H1 (cell line): ENCODE measurements at regions not wholly inside any gene's neighbourhood (a gene's known extent, or its start where the extent isn't known, plus 50 kb on each side); places are given as distances from the start of the nearest gene placed in this dataset.

Experiments used
- CTCF ChIA-PET: fragments of 300-600 bp; sonication (Branson Sonifier 250); formaldehyde crosslinking; loops from one replicate; lab custom pipeline; 2021; ENCODE audit not compliant: partially characterized antibody; lab: Charles Lee
- POLR2A ChIA-PET: fragments of 300-600 bp; sonication (Branson Sonifier 250); formaldehyde crosslinking; loops from one replicate; lab custom pipeline; 2021; ENCODE audit warnings: inconsistent platforms; ENCODE audit not compliant: partially characterized antibody; lab: Charles Lee
- DNase-seq, 2 experiments: peaks; one replicate each; pipeline versions ENCODE4 v3.0.0 to v3.0.0-alpha.2; 2010 to 2022; ENCODE audit warnings: low spot score in 2 of 2, low read depth in 1 of 2, mixed read lengths in 1 of 2
- FAIRE-seq: peaks from 2 replicates; lab custom pipeline; 2011; peaks lifted over from hg19 to GRCh38; lab: Jason Lieb, UNC
- H2AFZ ChIP-seq: 2 replicates; pipeline ENCODE4 v1.8.1; 2012; ENCODE audit warnings: low read length, inconsistent platforms
- H2AK5ac ChIP-seq: 2 replicates; pipeline ENCODE4 v1.6.1; 2013; ENCODE audit warnings: low read depth, low read length
- H2BK120ac ChIP-seq: replicated peaks from 2 replicates; pipeline ENCODE3; 2013; ENCODE audit warnings: low read depth, low read length, inconsistent platforms
- H2BK12ac ChIP-seq: 2 replicates; pipeline ENCODE4 v1.6.1; 2013; ENCODE audit warnings: low read depth, low read length
- H2BK15ac ChIP-seq: 2 replicates; pipeline ENCODE4 v1.6.1; 2013; ENCODE audit warnings: low read length
- H2BK20ac ChIP-seq: 2 replicates; pipeline ENCODE4 v1.6.1; 2013; ENCODE audit warnings: low read length
- H2BK5ac ChIP-seq: 2 replicates; pipeline ENCODE4 v1.6.1; 2013; ENCODE audit warnings: low read depth, low read length
- H3K14ac ChIP-seq: 2 replicates; pipeline ENCODE4 v1.6.1; 2013; ENCODE audit warnings: inconsistent platforms; ENCODE audit not compliant: insufficient read length
- H3K18ac ChIP-seq: 2 replicates; pipeline ENCODE4 v1.6.1; 2013; ENCODE audit warnings: low read length; ENCODE audit errors: extremely low read depth
- H3K23ac ChIP-seq: 2 replicates; pipeline ENCODE4 v1.6.1; 2013; ENCODE audit warnings: inconsistent platforms; ENCODE audit not compliant: insufficient read length
- H3K23me2 ChIP-seq: 2 replicates; pipeline ENCODE4 v1.6.1; 2013; ENCODE audit warnings: low read depth, low read length
- H3K27ac ChIP-seq: 2 replicates; pipeline ENCODE4 v1.6.1; 2011; ENCODE audit warnings: low read depth, low read length, inconsistent platforms
- H3K27me3 ChIP-seq, 4 experiments: replicated peaks in 1 of 4; 1 replicate in 1 of 4; 2 replicates in 3 of 4; pipeline versions ENCODE4 v1.6.1 to v1.8.1; 2011 to 2013; ENCODE audit warnings: low read length in 3 of 4, mild to moderate bottlenecking in 3 of 4, inconsistent platforms in 2 of 4, mixed read lengths in 2 of 4, moderate library complexity in 1 of 4; ENCODE audit not compliant: control insufficient read depth in 3 of 4, insufficient read depth in 3 of 4; ENCODE audit errors: extremely low read depth in 1 of 4
- H3K36me3 ChIP-seq, 4 experiments: 2 replicates each; pipeline versions ENCODE4 v1.6.1 to v1.8.1; 2011 to 2013; ENCODE audit warnings: mild to moderate bottlenecking in 4 of 4, low read length in 3 of 4, moderate library complexity in 2 of 4, control low read depth in 1 of 4, inconsistent platforms in 1 of 4; ENCODE audit not compliant: insufficient read depth in 4 of 4, control insufficient read depth in 2 of 4
- H3K4ac ChIP-seq: replicated peaks from 2 replicates; pipeline ENCODE3; 2013; ENCODE audit warnings: low read length, low read depth, mixed read lengths, inconsistent platforms; ENCODE audit not compliant: insufficient read length
- H3K4me1 ChIP-seq, 4 experiments: replicated peaks in 1 of 4; 1 replicate in 1 of 4; 2 replicates in 3 of 4; pipeline versions ENCODE4 v1.6.1 to v1.8.1; 2011 to 2013; ENCODE audit warnings: low read length in 3 of 4, inconsistent platforms in 2 of 4, mixed read lengths in 1 of 4; ENCODE audit not compliant: insufficient read depth in 4 of 4, control insufficient read depth in 3 of 4
- H3K4me2 ChIP-seq, 2 experiments: 2 replicates each; pipeline versions ENCODE4 v1.6.1 to v1.8.1; 2011 to 2013; ENCODE audit warnings: low read depth in 2 of 2, low read length in 2 of 2, control low read depth in 1 of 2, inconsistent platforms in 1 of 2, mild to moderate bottlenecking in 1 of 2; ENCODE audit not compliant: insufficient read depth in 1 of 2
- H3K4me3 ChIP-seq, 4 experiments: fragments of 200-600, 300-600 bp in 1 of 4; sonication (generic), shearing (Covaris generic), sonication (Bioruptor Twin) in 1 of 4; 2 replicates each; pipeline versions ENCODE4 v1.5.1 to v1.8.1; 2011 to 2016; ENCODE audit warnings: low read length in 4 of 4, low read depth in 3 of 4, control low read depth in 2 of 4, inconsistent platforms in 2 of 4, mild to moderate bottlenecking in 2 of 4, mixed read lengths in 1 of 4, moderate library complexity in 1 of 4; ENCODE audit not compliant: insufficient read depth in 2 of 4; ENCODE audit errors: extremely low read depth in 1 of 4
- H3K56ac ChIP-seq: replicated peaks from 2 replicates; pipeline ENCODE3; 2013; ENCODE audit warnings: low read depth, mild to moderate bottlenecking, mixed read lengths, low read length, inconsistent platforms; ENCODE audit not compliant: insufficient read length
- H3K79me1 ChIP-seq: 2 replicates; pipeline ENCODE4 v1.6.1; 2013; ENCODE audit warnings: low read depth, low read length, control low read depth
- H3K79me2 ChIP-seq, 2 experiments: 2 replicates each; pipeline versions ENCODE4 v1.6.1 to v1.8.1; 2012 to 2013; ENCODE audit warnings: low read length in 2 of 2, mild to moderate bottlenecking in 2 of 2, inconsistent platforms in 1 of 2; ENCODE audit not compliant: insufficient read depth in 2 of 2, control insufficient read depth in 1 of 2
- H3K9ac ChIP-seq, 4 experiments: replicated peaks in 1 of 4; 1 replicate in 1 of 4; 2 replicates in 3 of 4; pipeline versions ENCODE4 v1.6.1 to v1.8.1; 2011 to 2013; ENCODE audit warnings: low read depth in 3 of 4, low read length in 3 of 4, control low read depth in 2 of 4, mild to moderate bottlenecking in 2 of 4, moderate library complexity in 2 of 4, inconsistent platforms in 1 of 4; ENCODE audit errors: extremely low read depth in 1 of 4
- H3K9me3 ChIP-seq, 2 experiments: 2 replicates each; pipeline versions ENCODE4 v1.6.1 to v1.8.1; 2012 to 2013; ENCODE audit warnings: mild to moderate bottlenecking in 2 of 2, moderate library complexity in 2 of 2, control low read depth in 1 of 2, inconsistent platforms in 1 of 2, low read depth in 1 of 2, low read length in 1 of 2, mixed read lengths in 1 of 2; ENCODE audit not compliant: insufficient read depth in 2 of 2
- H4K20me1 ChIP-seq, 2 experiments: replicated peaks in 1 of 2; 2 replicates each; pipeline versions ENCODE3 to v1.8.1; 2011 to 2013; ENCODE audit warnings: inconsistent platforms in 2 of 2, low read length in 2 of 2, mild to moderate bottlenecking in 1 of 2; ENCODE audit not compliant: insufficient read depth in 2 of 2, control insufficient read depth in 1 of 2
- H4K5ac ChIP-seq: 2 replicates; pipeline ENCODE4 v1.6.1; 2013; ENCODE audit warnings: low read length, low read depth, mixed read lengths, inconsistent platforms; ENCODE audit not compliant: insufficient read length
- H4K8ac ChIP-seq: 2 replicates; pipeline ENCODE4 v1.8.0; 2013; ENCODE audit warnings: mild to moderate bottlenecking, moderate library complexity, low read length, inconsistent platforms; ENCODE audit not compliant: insufficient read depth; ENCODE audit errors: extremely low read depth
- H4K91ac ChIP-seq: replicated peaks from 2 replicates; pipeline ENCODE3; 2013; ENCODE audit warnings: low read length, mixed read lengths, inconsistent platforms; ENCODE audit not compliant: insufficient read length
- CBX5 ChIP-seq: fragments of 300-800, 300-1000 bp; sonication (generic); IDR thresholded peaks from 2 replicates; pipeline ENCODE4 v1.7.1; 2016; ENCODE audit warnings: antibody characterized with exemption, low read length, low read depth
- CHD2 ChIP-seq: IDR thresholded peaks from 2 replicates; pipeline ENCODE4 v1.6.1; 2012; ENCODE audit warnings: low read length, improper control_type of control experiment
- E2F6 ChIP-seq: IDR thresholded peaks from 2 replicates; pipeline ENCODE4 v1.6.1; 2012; ENCODE audit warnings: inconsistent platforms
- MAX ChIP-seq: IDR thresholded peaks from 2 replicates; pipeline ENCODE4 v1.6.1; 2012; ENCODE audit warnings: inconsistent platforms
- PHF8 ChIP-seq: fragments of 200-600 bp; sonication (generic); conservative IDR thresholded peaks from 2 replicates; pipeline ENCODE4 v1.7.1; 2012; ENCODE audit warnings: low read depth, mild to moderate bottlenecking, inconsistent platforms, low read length, moderate library complexity
- RNF2 ChIP-seq: fragments of 200-900, 300-1000 bp; sonication (generic); IDR thresholded peaks from 2 replicates; pipeline ENCODE4 v1.7.1; 2016; ENCODE audit warnings: borderline replicate concordance, low read depth, mild to moderate bottlenecking, antibody characterized with exemption, low read length; ENCODE audit not compliant: poor library complexity, severe bottlenecking; ENCODE audit errors: missing control alignments
- SIN3A ChIP-seq, 2 experiments: IDR thresholded peaks in 1 of 2; conservative IDR thresholded peaks in 1 of 2; 2 replicates each; pipeline ENCODE4 v1.6.1; 2011 to 2012; ENCODE audit warnings: low read length in 2 of 2, improper control_type of control experiment in 1 of 2, low read depth in 1 of 2, mild to moderate bottlenecking in 1 of 2
- SP2 ChIP-seq: IDR thresholded peaks from 2 replicates; pipeline ENCODE4 v1.6.1; 2012; ENCODE audit warnings: mild to moderate bottlenecking, low read length, inconsistent platforms
- TEAD4 ChIP-seq: IDR thresholded peaks from 2 replicates; pipeline ENCODE4 v1.6.1; 2012; ENCODE audit warnings: low read depth, low read length, inconsistent platforms, mixed read lengths
- ZNF274 ChIP-seq: IDR thresholded peaks from 2 replicates; pipeline ENCODE4 v1.7.0; 2012; ENCODE audit warnings: low read length, borderline replicate concordance; ENCODE audit errors: extremely low read depth
- WGBS, 2 experiments: shearing (Covaris generic) in 1 of 2; methylation state at CpG; one replicate each; pipeline versions ENCODE4 v1.1.6 to v1.1.7; 2013 to 2015; ENCODE audit warnings: low lambda C conversion rate in 2 of 2, mixed read lengths in 2 of 2, inconsistent platforms in 1 of 2, low coverage in 1 of 2, missing lambda C conversion rate in 1 of 2; ENCODE audit not compliant: insufficient replicate concordance in 2 of 2, insufficient coverage in 1 of 2, insufficient read length in 1 of 2; ENCODE audit errors: extremely low coverage in 1 of 2, missing lambda C conversion rate in 1 of 2; 5-methylcytosine and 5-hydroxymethylcytosine counted together

GRCh38 chr18:993560-993959 lies 88.9 kb downstream of the ADCYAP1 start:
- H2BK120ac ChIP-seq = no peak overlapping the region
- H2BK20ac ChIP-seq = no peak overlapping the region
- peaks cover 2 to 9% of the 10 kb centered on the region in 2 experiments; a peak in 2 of 4 replicates for H3K9me3 ChIP-seq
- H3K27ac ChIP-seq = no peak overlapping the region
- FAIRE-seq (no peak), DNase-seq (no peak)
- no peak overlapping the region for H3K4me2 ChIP-seq
- no peak overlapping the region for H2AK5ac ChIP-seq
- no peaks in the 10 kb centered on the region for H3K23me2 ChIP-seq
- H4K20me1 ChIP-seq = no peaks in the 10 kb centered on the region
- H3K56ac ChIP-seq = no peak overlapping the region
- ChIA-PET CTCF (interaction anchor here (0.6 kb wide), 1 partner anchor 119 kb away, joined by 3 read pairs; no protein-coding TSS in a partner anchor), POLR2A (interaction anchor here (1.2 kb wide), 2 partner anchors 10 to 15 kb away, joined by 3 read pairs; no protein-coding TSS in a partner anchor)
- H3K4ac ChIP-seq = no peak overlapping the region
- no peak overlapping the region for H3K23ac ChIP-seq
- no peak overlapping the region for H2BK15ac ChIP-seq
- 89% methylated on average over 3 of the region's 3 CpGs; no CpG with 5 or more reads in 1 of the 2 experiments for WGBS, 2 experiments
- no peak overlapping the region for H3K9ac ChIP-seq
- TF ChIP-seq E2F6 (no peak), MAX (no peak), CHD2 (no peak), RNF2 (no peak), PHF8 (no peak), SP2 (no peak), ZNF274 (no peak), SIN3A (conservative IDR thresholded peaks at IDR 0.05 in 1 of 2, IDR thresholded peaks at IDR 0.05 in 1 of 2; ENCODE audit: low read depth in 1 of 2, low read length in 2 of 2) (no peak), CBX5 (no peak), TEAD4 (no peak)
- H2BK12ac ChIP-seq = no peak overlapping the region
- H3K18ac ChIP-seq = no peak overlapping the region
- H3K36me3 ChIP-seq = peaks cover 0 to 4% (median 0%) of the 10 kb centered on the region in 4 experiments; a peak in 1 of 8 replicates
- no peak overlapping the region for H3K14ac ChIP-seq
- H3K27me3 ChIP-seq = no peaks in the 10 kb centered on the region
- H4K5ac ChIP-seq = no peak overlapping the region
- no peak overlapping the region for H2AFZ ChIP-seq
- H3K79me1 ChIP-seq = peaks cover 5% of the 10 kb centered on the region; the same call in 1 of the 2 replicates
- H3K4me1 ChIP-seq = no peaks in the 10 kb centered on the region
- H3K79me2 ChIP-seq = peaks cover 0 to 11% of the 10 kb centered on the region in 2 experiments; a peak in 1 of 4 replicates
- no peak overlapping the region for H4K8ac ChIP-seq
- no peak overlapping the region for H2BK5ac ChIP-seq
- no peak overlapping the region for H3K4me3 ChIP-seq
- H4K91ac ChIP-seq = no peak overlapping the region
